Neural cell (in vitro differentiated cells): ENCODE measurements at regions not wholly inside any gene's neighbourhood (a gene's known extent, or its start where the extent isn't known, plus 50 kb on each side); places are given as distances from the start of the nearest gene placed in this dataset.

Source experiments
- CTCF ChIP-seq: fragments of 450-650 bp; IDR thresholded peaks from 2 replicates; pipeline ENCODE4 v1.5.1; 2014; ENCODE audit warnings: antibody characterized with exemption, mild to moderate bottlenecking, moderate library complexity; ENCODE audit not compliant: poor library complexity, severe bottlenecking
- EP300 ChIP-seq: fragments of 450-650 bp; conservative IDR thresholded peaks from 2 replicates; pipeline ENCODE4 v1.6.1; 2014; ENCODE audit warnings: antibody characterized with exemption, mild to moderate bottlenecking, moderate library complexity; ENCODE audit not compliant: poor library complexity, severe bottlenecking
- EZH2 ChIP-seq: fragments of 200-600, 300-800 bp; shearing (Covaris generic), sonication (generic); IDR thresholded peaks from 2 replicates; pipeline ENCODE4 v1.6.1; 2014; ENCODE audit warnings: antibody characterized with exemption, low read length, borderline replicate concordance, mild to moderate bottlenecking; ENCODE audit not compliant: insufficient read depth, poor library complexity, severe bottlenecking
- MXI1 ChIP-seq: fragments of 450-650 bp; conservative IDR thresholded peaks from 2 replicates; pipeline ENCODE4 v1.6.1; 2014; ENCODE audit warnings: antibody characterized with exemption, mild to moderate bottlenecking; ENCODE audit not compliant: poor library complexity, severe bottlenecking
- POLR2AphosphoS5 ChIP-seq: IDR thresholded peaks from 2 replicates; pipeline ENCODE4 v1.6.1; 2012
- RAD21 ChIP-seq: fragments of 450-650 bp; conservative IDR thresholded peaks from 2 replicates; pipeline ENCODE4 v1.6.1; 2014; ENCODE audit warnings: antibody characterized with exemption, mild to moderate bottlenecking, moderate library complexity
- SMC3 ChIP-seq: fragments of 450-650 bp; conservative IDR thresholded peaks from 2 replicates; pipeline ENCODE4 v1.6.1; 2014; ENCODE audit warnings: antibody characterized with exemption, mild to moderate bottlenecking, moderate library complexity; ENCODE audit not compliant: poor library complexity
- TAF1 ChIP-seq: IDR thresholded peaks from 2 replicates; pipeline ENCODE4 v1.6.1; 2012; ENCODE audit warnings: low read depth

- TF ChIP-seq CTCF (no peak), POLR2AphosphoS5 (no peak), TAF1 (no peak), SMC3 (no peak), RAD21 (no peak), EZH2 (no peak), EP300 (no peak), MXI1 (no peak)
These were observed 71.1 kb upstream of the ZCCHC13 start for GRCh38 chrX:74232859-74233258.
